ENCODE measurements at regions not wholly inside any gene's neighbourhood (a gene's known extent, or its start where the extent isn't known, plus 50 kb on each side); places are given as distances from the start of the nearest gene placed in this dataset.

GRCh38 chr5:68529581-68529980, 314.0 kb downstream of the PIK3R1 start:
- H3K36me3 ChIP-seq (ENCODE audit: control insufficient read depth in 1 of 2, insufficient read depth in 2 of 2, low read length in 2 of 2) = no peaks in the 10 kb centered on the region
- no peak overlapping the region for H3K27ac ChIP-seq (ENCODE audit: low read length)
- no peaks in the 10 kb centered on the region for H3K27me3 ChIP-seq (ENCODE audit: low read depth, low read length)

GRCh38 chr5:68531970-68532369, 316.4 kb downstream of the PIK3R1 start:
- no peak overlapping the region for H3K27ac ChIP-seq (ENCODE audit: low read length)
- peaks cover 0 to 12% of the 10 kb centered on the region in 2 donors for H3K4me1 ChIP-seq (ENCODE audit: control insufficient read depth in 1 of 2, insufficient read depth in 2 of 2, low read length in 2 of 2)
- H3K4me3 ChIP-seq (ENCODE audit: low read depth in 1 of 2, low read length in 2 of 2) = no peak overlapping the region
- no peaks in the 10 kb centered on the region for H3K9me3 ChIP-seq (ENCODE audit: control insufficient read depth in 1 of 2, low read length in 2 of 2)
- no peaks in the 10 kb centered on the region for H3K36me3 ChIP-seq (ENCODE audit: control insufficient read depth in 1 of 2, insufficient read depth in 2 of 2, low read length in 2 of 2)
- H3K27me3 ChIP-seq (ENCODE audit: low read depth, low read length) = no peaks in the 10 kb centered on the region

More at GRCh38 chr5:68529581-68529980, 314.0 kb downstream of the PIK3R1 start:
- Histone ChIP-seq H3K9me3 (ENCODE audit: control insufficient read depth in 1 of 2, low read length in 2 of 2) (no peaks in the 10 kb centered on the region), H3K4me1 (ENCODE audit: control insufficient read depth in 1 of 2, insufficient read depth in 2 of 2, low read length in 2 of 2) (peaks cover 0 to 12% of the 10 kb centered on the region in 2 donors), H3K4me3 (ENCODE audit: low read depth in 1 of 2, low read length in 2 of 2) (no peak overlapping the region)

- Histone ChIP-seq H3K27me3 (ENCODE audit: low read depth, low read length) (no peaks in the 10 kb centered on the region), H3K27ac (ENCODE audit: low read length) (no peak overlapping the region), H3K36me3 (ENCODE audit: control insufficient read depth in 1 of 2, insufficient read depth in 2 of 2, low read length in 2 of 2) (no peaks in the 10 kb centered on the region), H3K9me3 (ENCODE audit: control insufficient read depth in 1 of 2, low read length in 2 of 2) (no peaks in the 10 kb centered on the region), H3K4me3 (ENCODE audit: low read depth in 1 of 2, low read length in 2 of 2) (no peak overlapping the region), H3K4me1 (ENCODE audit: control insufficient read depth in 1 of 2, insufficient read depth in 2 of 2, low read length in 2 of 2) (peaks cover 0 to 12% of the 10 kb centered on the region in 2 donors)
These were observed 317.5 kb downstream of the PIK3R1 start for GRCh38 chr5:68533051-68533450.

GRCh38 chr5:68533571-68534084, 318.1 kb downstream of the PIK3R1 start:
- no peaks in the 10 kb centered on the region for H3K36me3 ChIP-seq (ENCODE audit: control insufficient read depth in 1 of 2, insufficient read depth in 2 of 2, low read length in 2 of 2)
- no peaks in the 10 kb centered on the region for H3K27me3 ChIP-seq (ENCODE audit: low read depth, low read length)
- no peak overlapping the region for H3K4me3 ChIP-seq (ENCODE audit: low read depth in 1 of 2, low read length in 2 of 2)
- H3K4me1 ChIP-seq (ENCODE audit: control insufficient read depth in 1 of 2, insufficient read depth in 2 of 2, low read length in 2 of 2) = peaks cover 0 to 12% of the 10 kb centered on the region in 2 donors
- H3K9me3 ChIP-seq (ENCODE audit: control insufficient read depth in 1 of 2, low read length in 2 of 2) = no peaks in the 10 kb centered on the region
- H3K27ac ChIP-seq (ENCODE audit: low read length) = no peak overlapping the region

- H3K9me3 ChIP-seq (ENCODE audit: control insufficient read depth in 1 of 2, low read length in 2 of 2) = no peaks in the 10 kb centered on the region
- H3K36me3 ChIP-seq (ENCODE audit: control insufficient read depth in 1 of 2, insufficient read depth in 2 of 2, low read length in 2 of 2) = no peaks in the 10 kb centered on the region
- peaks cover 0 to 12% of the 10 kb centered on the region in 2 donors for H3K4me1 ChIP-seq (ENCODE audit: control insufficient read depth in 1 of 2, insufficient read depth in 2 of 2, low read length in 2 of 2)
- no peaks in the 10 kb centered on the region for H3K27me3 ChIP-seq (ENCODE audit: low read depth, low read length)
- no peak overlapping the region for H3K27ac ChIP-seq (ENCODE audit: low read length)
- no peak overlapping the region for H3K4me3 ChIP-seq (ENCODE audit: low read depth in 1 of 2, low read length in 2 of 2)
These were observed 318.8 kb downstream of the PIK3R1 start for GRCh38 chr5:68534131-68534940.

GRCh38 chr5:68534956-68535520, 319.5 kb downstream of the PIK3R1 start:
- no peaks in the 10 kb centered on the region for H3K9me3 ChIP-seq (ENCODE audit: control insufficient read depth in 1 of 2, low read length in 2 of 2)
- H3K27me3 ChIP-seq (ENCODE audit: low read depth, low read length) = no peaks in the 10 kb centered on the region
- H3K4me1 ChIP-seq (ENCODE audit: control insufficient read depth in 1 of 2, insufficient read depth in 2 of 2, low read length in 2 of 2) = peaks cover 0 to 12% of the 10 kb centered on the region in 2 donors
- H3K36me3 ChIP-seq (ENCODE audit: control insufficient read depth in 1 of 2, insufficient read depth in 2 of 2, low read length in 2 of 2) = no peaks in the 10 kb centered on the region
- no peak overlapping the region for H3K27ac ChIP-seq (ENCODE audit: low read length)
- no peak overlapping the region for H3K4me3 ChIP-seq (ENCODE audit: low read depth in 1 of 2, low read length in 2 of 2)

- no peaks in the 10 kb centered on the region for H3K27me3 ChIP-seq (ENCODE audit: low read depth, low read length)
- peaks cover 0 to 2% of the 10 kb centered on the region in 2 donors for H3K4me1 ChIP-seq (ENCODE audit: control insufficient read depth in 1 of 2, insufficient read depth in 2 of 2, low read length in 2 of 2)
- H3K36me3 ChIP-seq (ENCODE audit: control insufficient read depth in 1 of 2, insufficient read depth in 2 of 2, low read length in 2 of 2) = no peaks in the 10 kb centered on the region
- H3K9me3 ChIP-seq (ENCODE audit: control insufficient read depth in 1 of 2, low read length in 2 of 2) = no peaks in the 10 kb centered on the region
- no peak overlapping the region for H3K27ac ChIP-seq (ENCODE audit: low read length)
- H3K4me3 ChIP-seq (ENCODE audit: low read depth in 1 of 2, low read length in 2 of 2) = no peak overlapping the region
These were observed 323.4 kb downstream of the PIK3R1 start for GRCh38 chr5:68538814-68539420.

GRCh38 chr5:68540798-68541590, 325.4 kb downstream of the PIK3R1 start:
- Histone ChIP-seq H3K27ac (ENCODE audit: low read length) (no peak overlapping the region), H3K9me3 (ENCODE audit: control insufficient read depth in 1 of 2, low read length in 2 of 2) (no peaks in the 10 kb centered on the region), H3K36me3 (ENCODE audit: control insufficient read depth in 1 of 2, insufficient read depth in 2 of 2, low read length in 2 of 2) (no peaks in the 10 kb centered on the region), H3K4me3 (ENCODE audit: low read depth in 1 of 2, low read length in 2 of 2) (no peak overlapping the region), H3K4me1 (ENCODE audit: control insufficient read depth in 1 of 2, insufficient read depth in 2 of 2, low read length in 2 of 2) (no peaks in the 10 kb centered on the region), H3K27me3 (ENCODE audit: low read depth, low read length) (no peaks in the 10 kb centered on the region)

GRCh38 chr5:68542207-68542606, 326.7 kb downstream of the PIK3R1 start:
- H3K27ac ChIP-seq (ENCODE audit: low read length) = no peak overlapping the region
- no peaks in the 10 kb centered on the region for H3K4me1 ChIP-seq (ENCODE audit: control insufficient read depth in 1 of 2, insufficient read depth in 2 of 2, low read length in 2 of 2)
- no peaks in the 10 kb centered on the region for H3K9me3 ChIP-seq (ENCODE audit: control insufficient read depth in 1 of 2, low read length in 2 of 2)
- H3K36me3 ChIP-seq (ENCODE audit: control insufficient read depth in 1 of 2, insufficient read depth in 2 of 2, low read length in 2 of 2) = no peaks in the 10 kb centered on the region
- no peaks in the 10 kb centered on the region for H3K27me3 ChIP-seq (ENCODE audit: low read depth, low read length)
- no peak overlapping the region for H3K4me3 ChIP-seq (ENCODE audit: low read depth in 1 of 2, low read length in 2 of 2)

- no peaks in the 10 kb centered on the region for H3K36me3 ChIP-seq (ENCODE audit: control insufficient read depth in 1 of 2, insufficient read depth in 2 of 2, low read length in 2 of 2)
- no peaks in the 10 kb centered on the region for H3K4me1 ChIP-seq (ENCODE audit: control insufficient read depth in 1 of 2, insufficient read depth in 2 of 2, low read length in 2 of 2)
- no peaks in the 10 kb centered on the region for H3K27me3 ChIP-seq (ENCODE audit: low read depth, low read length)
- H3K4me3 ChIP-seq (ENCODE audit: low read depth in 1 of 2, low read length in 2 of 2) = no peak overlapping the region
- H3K9me3 ChIP-seq (ENCODE audit: control insufficient read depth in 1 of 2, low read length in 2 of 2) = no peaks in the 10 kb centered on the region
- no peak overlapping the region for H3K27ac ChIP-seq (ENCODE audit: low read length)
These were observed 327.7 kb downstream of the PIK3R1 start for GRCh38 chr5:68543212-68543611.
